GM23338 (cell line): ENCODE measurements at regions not wholly inside any gene's neighbourhood (a gene's known extent, or its start where the extent isn't known, plus 50 kb on each side); places are given as distances from the start of the nearest gene placed in this dataset.

Experiments
- ATAC-seq: fragments of 200-7000 bp; cut with Tn5 transposase; 3 replicates; pipeline ENCODE4 v1.9.1; 2020
- DNase-seq: peaks from one replicate; pipeline ENCODE4 v3.0.0-alpha.2; 2015; ENCODE audit warnings: low spot score
- H2AFZ ChIP-seq: fragments of 200-600 bp; sonication (generic); 2 replicates; pipeline ENCODE4 v1.8.0; 2016; ENCODE audit warnings: antibody characterized with exemption, mild to moderate bottlenecking, moderate library complexity
- H3F3A ChIP-seq: fragments of 200-600 bp; sonication (generic); replicated peaks from 2 replicates; pipeline ENCODE4 v1.8.0; 2017; ENCODE audit warnings: antibody characterized with exemption, mixed run types, low read depth
- H3K27ac ChIP-seq: fragments of 200-600 bp; sonication (generic); 2 replicates; pipeline ENCODE4 v1.6.1; 2016; ENCODE audit warnings: low read depth
- H3K27me3 ChIP-seq: fragments of 200-600 bp; sonication (generic); 2 replicates; pipeline ENCODE4 v1.8.0; 2016; ENCODE audit warnings: mild to moderate bottlenecking, mixed run types, moderate library complexity; ENCODE audit not compliant: insufficient read depth
- H3K36me3 ChIP-seq: fragments of 200-600 bp; sonication (generic); 2 replicates; pipeline ENCODE4 v1.8.0; 2016; ENCODE audit warnings: mild to moderate bottlenecking; ENCODE audit not compliant: insufficient read depth
- H3K4me1 ChIP-seq: fragments of 200-600 bp; sonication (generic); 2 replicates; pipeline ENCODE4 v1.8.0; 2016; ENCODE audit warnings: mild to moderate bottlenecking, moderate library complexity; ENCODE audit not compliant: insufficient read depth
- H3K4me2 ChIP-seq: fragments of 200-600 bp; sonication (generic); 2 replicates; pipeline ENCODE4 v1.7.1; 2017; ENCODE audit warnings: mixed run types
- H3K4me3 ChIP-seq: fragments of 200-600 bp; sonication (generic); 2 replicates; pipeline ENCODE4 v1.6.1; 2016; ENCODE audit warnings: mixed run types
- H3K79me2 ChIP-seq: fragments of 200-600 bp; sonication (generic); replicated peaks from 2 replicates; pipeline ENCODE4 v1.8.0; 2017; ENCODE audit warnings: mild to moderate bottlenecking; ENCODE audit not compliant: insufficient read depth
- H3K9me2 ChIP-seq: fragments of 200-600 bp; sonication (generic); 2 replicates; pipeline ENCODE4 v1.8.0; 2017; ENCODE audit not compliant: insufficient read depth
- H4K20me1 ChIP-seq: fragments of 200-600 bp; sonication (generic); replicated peaks from 2 replicates; pipeline ENCODE4 v1.8.0; 2017; ENCODE audit warnings: mild to moderate bottlenecking; ENCODE audit not compliant: insufficient read depth
- H3K27ac Mint-ChIP-seq: 2 replicates; pipeline ENCODE4 v1.8.0; 2020; ENCODE audit warnings: inconsistent platforms, mild to moderate bottlenecking, moderate library complexity, mixed read lengths
- H3K27me3 Mint-ChIP-seq: 3 replicates; pipeline ENCODE4 v1.8.0; 2022; ENCODE audit warnings: low read depth, mild to moderate bottlenecking, moderate library complexity, mixed read lengths, inconsistent platforms; ENCODE audit not compliant: insufficient read depth, poor library complexity
- H3K36me3 Mint-ChIP-seq: 3 replicates; pipeline ENCODE4 v1.8.0; 2021; ENCODE audit warnings: low read depth, mild to moderate bottlenecking, inconsistent platforms, moderate library complexity, mixed read lengths
- H3K4me1 Mint-ChIP-seq: 3 replicates; pipeline ENCODE4 v1.8.0; 2020; ENCODE audit warnings: mild to moderate bottlenecking, inconsistent platforms, mixed read lengths
- H3K4me3 Mint-ChIP-seq: 3 replicates; pipeline ENCODE4 v1.8.0; 2021; ENCODE audit warnings: moderate library complexity, mild to moderate bottlenecking, inconsistent platforms, mixed read lengths
- H3K9me3 Mint-ChIP-seq: 3 replicates; pipeline ENCODE4 v1.8.0; 2020; ENCODE audit warnings: moderate library complexity, mild to moderate bottlenecking, inconsistent platforms, mixed read lengths
- CREB1 ChIP-seq: fragments of 250-450 bp; sonication (Bioruptor Pico); IDR thresholded peaks from 2 replicates; pipeline ENCODE4 v1.5.0; 2020; ENCODE audit warnings: low read depth, mild to moderate bottlenecking, moderate library complexity
- ETS1 ChIP-seq: IDR thresholded peaks from 2 replicates; pipeline ENCODE4 v1.6.1; 2016; ENCODE audit warnings: antibody characterized with exemption
- EZH2 ChIP-seq: fragments of 200-600 bp; sonication (generic); IDR thresholded peaks from one replicate; pipeline ENCODE4 v1.8.0; 2017; ENCODE audit warnings: antibody characterized with exemption, mild to moderate bottlenecking, low read depth; ENCODE audit not compliant: unreplicated experiment
- EZH2phosphoT487 ChIP-seq: fragments of 200-600 bp; sonication (generic); IDR thresholded peaks from one replicate; pipeline ENCODE4 v1.8.1; 2018; ENCODE audit warnings: antibody characterized with exemption; ENCODE audit not compliant: unreplicated experiment
- JUNB ChIP-seq: IDR thresholded peaks from one replicate; pipeline ENCODE4 v1.6.1; 2016; ENCODE audit warnings: antibody characterized with exemption; ENCODE audit not compliant: unreplicated experiment
- NANOG ChIP-seq: IDR thresholded peaks from 2 replicates; pipeline ENCODE4 v1.6.1; 2016; ENCODE audit warnings: antibody characterized with exemption, borderline replicate concordance
- POLR2AphosphoS5 ChIP-seq: IDR thresholded peaks from 2 replicates; pipeline ENCODE4 v1.6.1; 2016; ENCODE audit warnings: antibody characterized with exemption, low read depth
- REST ChIP-seq: IDR thresholded peaks from one replicate; pipeline ENCODE4 v1.6.1; 2018; ENCODE audit warnings: antibody characterized with exemption; ENCODE audit not compliant: unreplicated experiment
- STAT1 ChIP-seq: IDR thresholded peaks from one replicate; pipeline ENCODE4 v1.6.1; 2016; ENCODE audit warnings: antibody characterized with exemption; ENCODE audit not compliant: unreplicated experiment
- ZNF331 ChIP-seq: fragments of 250-450 bp; sonication (Bioruptor Pico); IDR thresholded peaks from 2 replicates; pipeline ENCODE4 v1.5.0; 2020; ENCODE audit warnings: low read depth, mild to moderate bottlenecking, moderate library complexity

GRCh38 chr4:184300816-184301215, 83.1 kb upstream of the ENPP6 start:
- Histone ChIP-seq H3K27me3 (no peaks in the 10 kb centered on the region), H3K27ac (no peak overlapping the region), H3K4me1 (no peaks in the 10 kb centered on the region), H3K79me2 (no peaks in the 10 kb centered on the region), H2AFZ (no peak overlapping the region), H3F3A (no peaks in the 10 kb centered on the region), H3K4me3 (no peak overlapping the region), H3K4me2 (no peak overlapping the region), H3K36me3 (no peaks in the 10 kb centered on the region), H4K20me1 (no peaks in the 10 kb centered on the region), H3K9me2 (no peaks in the 10 kb centered on the region)
- Mint-ChIP-seq H3K4me1 (peaks cover 12% of the 10 kb centered on the region), H3K27me3 (peaks cover 3% of the 10 kb centered on the region), H3K9me3 (peaks cover 6% of the 10 kb centered on the region; the same call in 2 of the 3 replicates), H3K36me3 (no peaks in the 10 kb centered on the region; the same call in 1 of the 3 replicates), H3K4me3 (no peak overlapping the region), H3K27ac (no peak overlapping the region)
- no peak for ATAC-seq
- no peak for DNase-seq
- TF ChIP-seq ZNF331 (CRISPR knock-in tag) (no peak), EZH2 (no peak), POLR2AphosphoS5 (no peak), REST (no peak), JUNB (no peak)

- ATAC-seq (peak; percentile 52; the same call in 2 of the 3 replicates), DNase-seq (no peak)
- Histone ChIP-seq H3K9me2 (no peaks in the 10 kb centered on the region), H3K4me2 (no peak overlapping the region), H3K27me3 (no peaks in the 10 kb centered on the region), H3K4me3 (no peak overlapping the region), H3K36me3 (no peaks in the 10 kb centered on the region), H3K4me1 (no peaks in the 10 kb centered on the region), H2AFZ (peak overlapping the region; percentile 3; the same call in 1 of the 2 replicates), H3K79me2 (no peaks in the 10 kb centered on the region), H3K27ac (no peak overlapping the region), H4K20me1 (no peaks in the 10 kb centered on the region), H3F3A (no peaks in the 10 kb centered on the region)
- no peaks in the 10 kb centered on the region for H3K36me3 Mint-ChIP-seq
- no peak overlapping the region for H3K27ac Mint-ChIP-seq
- H3K4me3 Mint-ChIP-seq, result no peak overlapping the region
- H3K27me3 Mint-ChIP-seq, result peaks cover 8% of the 10 kb centered on the region
- peaks cover 14% of the 10 kb centered on the region for H3K4me1 Mint-ChIP-seq
- no peaks in the 10 kb centered on the region for H3K9me3 Mint-ChIP-seq
- TF ChIP-seq JUNB, result no peak
- TF ChIP-seq POLR2AphosphoS5, result no peak
- no peak for TF ChIP-seq ETS1
- TF ChIP-seq REST, result no peak
- no peak for TF ChIP-seq CREB1 (CRISPR knock-in tag)
- TF ChIP-seq STAT1, result no peak
- no peak for TF ChIP-seq ZNF331 (CRISPR knock-in tag)
- no peak for TF ChIP-seq EZH2phosphoT487
- TF ChIP-seq NANOG, result no peak
These were observed 80.6 kb upstream of the ENPP6 start for GRCh38 chr4:184298254-184298653.
